Tibial nerve (tissue), 4 donors: ENCODE measurements at regions not wholly inside any gene's neighbourhood (a gene's known extent, or its start where the extent isn't known, plus 50 kb on each side); places are given as distances from the start of the nearest gene placed in this dataset.

ENCODE experiments used
- DNase-seq, 2 donors: peaks; one replicate each; pipeline ENCODE4 v3.0.0-alpha.2; 2019; ENCODE audit warnings: low spot score in 2 of 2
- H3K27ac ChIP-seq, 4 donors: fragments of 200-600 bp; sonication (generic) in 3 of 4; one replicate each; pipeline ENCODE4 v1.5.1; 2017 to 2019; ENCODE audit warnings: mild to moderate bottlenecking in 1 of 4
- H3K27me3 ChIP-seq, 2 donors: fragments of 200-600 bp; sonication (generic) in 1 of 2; one replicate each; pipeline versions ENCODE4 v1.5.1 to v1.6.0; 2017 to 2019
- H3K36me3 ChIP-seq, 3 donors: fragments of 200-600 bp; sonication (generic); one replicate each; pipeline ENCODE4 v1.5.1; 2018 to 2019
- H3K4me1 ChIP-seq, 4 donors: fragments of 200-600 bp; sonication (generic) in 3 of 4; one replicate each; pipeline ENCODE4 v1.5.1; 2017 to 2019
- H3K4me3 ChIP-seq, 4 donors: fragments of 200-600 bp; sonication (generic) in 3 of 4; one replicate each; pipeline ENCODE4 v1.5.1; 2017 to 2019; ENCODE audit warnings: mild to moderate bottlenecking in 1 of 4, moderate library complexity in 1 of 4
- H3K9me3 ChIP-seq, 4 donors: fragments of 200-600 bp; sonication (generic) in 3 of 4; one replicate each; pipeline ENCODE4 v1.5.1; 2017 to 2019
- EP300 ChIP-seq, 2 donors: sonication (generic); formaldehyde crosslinking; IDR thresholded peaks; one replicate each; pipeline ENCODE4 v1.6.1; 2017; ENCODE audit warnings: antibody characterized with exemption in 2 of 2, mild to moderate bottlenecking in 1 of 2
- POLR2A ChIP-seq, 2 donors: fragments of 450-650 bp; IDR thresholded peaks; one replicate each; pipeline ENCODE4 v1.6.1; 2017; ENCODE audit warnings: antibody characterized with exemption in 2 of 2, mild to moderate bottlenecking in 2 of 2, moderate library complexity in 2 of 2
- WGBS, 2 donors: methylation state at CpG; one replicate each; pipeline ENCODE4 v1.1.5; 2018; 5-methylcytosine and 5-hydroxymethylcytosine counted together
- TF ChIP-seq, protein P1 (sequence below), 5 experiments: fragments of 200-600 bp in 3 of 5; fragments of 450-650 bp in 2 of 5; sonication (generic) in 3 of 5; IDR thresholded peaks; one replicate each; pipeline ENCODE4 v1.5.1; 2016 to 2019; ENCODE audit warnings: antibody characterized with exemption in 5 of 5, mild to moderate bottlenecking in 3 of 5, moderate library complexity in 2 of 5

DNA sequence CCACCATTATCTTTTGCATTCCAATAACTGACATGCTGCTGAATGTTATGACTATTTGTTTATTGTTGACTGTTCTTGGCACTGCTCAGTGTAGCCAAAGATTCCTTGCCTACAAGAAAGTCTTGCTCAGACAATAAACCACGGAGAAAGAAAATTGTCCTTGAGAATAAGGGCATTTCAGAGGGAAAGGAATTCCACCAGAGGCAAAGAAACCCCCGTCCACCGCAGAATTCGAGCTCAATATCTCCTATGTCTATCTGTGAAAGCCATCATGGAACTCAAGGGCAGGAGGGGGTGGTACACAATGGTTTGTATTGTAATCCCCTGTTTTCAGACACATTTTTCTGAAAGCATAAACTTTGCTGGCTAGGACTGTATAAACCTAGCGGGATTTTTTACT lies 70.3 kb upstream of the ADAMTS16 start:
- Histone ChIP-seq H3K4me1 (peaks cover 0 to 8% (median 0%) of the 10 kb centered on the region in 4 donors), H3K9me3 (no peaks in the 10 kb centered on the region), H3K4me3 (peak overlapping the region in 1 of 4 donors; percentile 3), H3K36me3 (no peaks in the 10 kb centered on the region), H3K27me3 (no peaks in the 10 kb centered on the region), H3K27ac (peak overlapping the region in 2 of 4 donors; percentile 53 to 69)
- TF ChIP-seq POLR2A (IDR thresholded peaks at IDR 0.05) (no peak), EP300 (IDR thresholded peaks at IDR 0.05) (peak in 1 of 2 donors; percentile 18)
- TF ChIP-seq, protein P1, sequence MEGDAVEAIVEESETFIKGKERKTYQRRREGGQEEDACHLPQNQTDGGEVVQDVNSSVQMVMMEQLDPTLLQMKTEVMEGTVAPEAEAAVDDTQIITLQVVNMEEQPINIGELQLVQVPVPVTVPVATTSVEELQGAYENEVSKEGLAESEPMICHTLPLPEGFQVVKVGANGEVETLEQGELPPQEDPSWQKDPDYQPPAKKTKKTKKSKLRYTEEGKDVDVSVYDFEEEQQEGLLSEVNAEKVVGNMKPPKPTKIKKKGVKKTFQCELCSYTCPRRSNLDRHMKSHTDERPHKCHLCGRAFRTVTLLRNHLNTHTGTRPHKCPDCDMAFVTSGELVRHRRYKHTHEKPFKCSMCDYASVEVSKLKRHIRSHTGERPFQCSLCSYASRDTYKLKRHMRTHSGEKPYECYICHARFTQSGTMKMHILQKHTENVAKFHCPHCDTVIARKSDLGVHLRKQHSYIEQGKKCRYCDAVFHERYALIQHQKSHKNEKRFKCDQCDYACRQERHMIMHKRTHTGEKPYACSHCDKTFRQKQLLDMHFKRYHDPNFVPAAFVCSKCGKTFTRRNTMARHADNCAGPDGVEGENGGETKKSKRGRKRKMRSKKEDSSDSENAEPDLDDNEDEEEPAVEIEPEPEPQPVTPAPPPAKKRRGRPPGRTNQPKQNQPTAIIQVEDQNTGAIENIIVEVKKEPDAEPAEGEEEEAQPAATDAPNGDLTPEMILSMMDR (IDR thresholded peaks at IDR 0.05): no peak
- no peak for DNase-seq
- WGBS, 2 donors: 31 to 36% methylated on average over 5 of the region's 5 CpGs

DNA sequence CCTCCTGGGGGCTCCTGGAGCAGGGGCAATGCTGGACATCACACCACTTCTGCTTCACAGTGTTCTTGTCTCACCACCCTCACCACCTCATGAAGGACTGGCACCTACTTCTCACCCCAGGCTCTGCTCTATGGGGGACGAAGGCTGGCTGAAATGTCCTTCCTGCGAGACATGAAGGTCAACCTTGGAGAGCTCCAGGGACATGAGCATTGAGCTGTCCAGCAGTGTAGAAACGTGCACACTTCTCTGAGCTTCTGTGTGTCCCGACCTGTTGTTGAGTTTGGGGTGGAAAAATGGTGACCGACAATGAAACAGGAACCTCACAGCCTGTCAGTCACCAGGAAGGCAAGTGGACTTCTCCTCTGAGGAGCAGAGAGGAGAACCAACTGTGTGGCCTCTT lies 68.6 kb upstream of the ADAMTS16 start:
- Histone ChIP-seq H3K27ac (no peak overlapping the region), H3K4me3 (no peak overlapping the region), H3K27me3 (no peaks in the 10 kb centered on the region), H3K36me3 (no peaks in the 10 kb centered on the region), H3K4me1 (peaks cover 0 to 3% (median 0%) of the 10 kb centered on the region in 4 donors), H3K9me3 (no peaks in the 10 kb centered on the region)
- 89 to 95% methylated on average over 5 of the region's 5 CpGs for WGBS, 2 donors
- no peak for TF ChIP-seq POLR2A (IDR thresholded peaks at IDR 0.05)
- TF ChIP-seq, protein P1 (IDR thresholded peaks at IDR 0.05): no peak
- no peak for TF ChIP-seq EP300 (IDR thresholded peaks at IDR 0.05)
- DNase-seq: no peak

DNA sequence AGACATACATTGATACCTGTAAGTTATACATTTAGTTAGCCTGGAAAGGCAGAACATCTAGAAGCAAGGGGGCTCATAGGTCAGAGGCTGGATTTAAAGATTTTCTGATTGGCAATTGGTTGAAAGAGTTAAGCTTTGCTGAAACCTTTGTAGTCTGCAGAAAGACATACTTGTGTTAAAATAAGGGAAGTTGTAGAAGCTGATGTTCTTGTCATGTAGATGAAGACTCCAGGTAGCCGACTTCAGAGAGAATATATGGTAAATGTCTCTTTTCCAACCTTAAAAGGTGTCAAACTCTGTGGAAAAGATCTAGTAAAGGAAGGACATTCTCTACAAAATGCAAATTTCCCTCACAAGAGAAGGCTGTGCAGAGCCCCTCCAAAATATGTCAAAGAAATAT lies 62.9 kb upstream of the ADAMTS16 start:
- 80 to 92% methylated on average over 1 of the region's 1 CpG for WGBS, 2 donors
- Histone ChIP-seq H3K4me1 (no peaks in the 10 kb centered on the region), H3K9me3 (no peaks in the 10 kb centered on the region), H3K36me3 (no peaks in the 10 kb centered on the region), H3K4me3 (no peak overlapping the region), H3K27me3 (no peaks in the 10 kb centered on the region), H3K27ac (no peak overlapping the region)
- no peak for DNase-seq
- TF ChIP-seq, protein P1 (IDR thresholded peaks at IDR 0.05): no peak
- TF ChIP-seq EP300 (IDR thresholded peaks at IDR 0.05) (no peak), POLR2A (IDR thresholded peaks at IDR 0.05) (no peak)

DNA sequence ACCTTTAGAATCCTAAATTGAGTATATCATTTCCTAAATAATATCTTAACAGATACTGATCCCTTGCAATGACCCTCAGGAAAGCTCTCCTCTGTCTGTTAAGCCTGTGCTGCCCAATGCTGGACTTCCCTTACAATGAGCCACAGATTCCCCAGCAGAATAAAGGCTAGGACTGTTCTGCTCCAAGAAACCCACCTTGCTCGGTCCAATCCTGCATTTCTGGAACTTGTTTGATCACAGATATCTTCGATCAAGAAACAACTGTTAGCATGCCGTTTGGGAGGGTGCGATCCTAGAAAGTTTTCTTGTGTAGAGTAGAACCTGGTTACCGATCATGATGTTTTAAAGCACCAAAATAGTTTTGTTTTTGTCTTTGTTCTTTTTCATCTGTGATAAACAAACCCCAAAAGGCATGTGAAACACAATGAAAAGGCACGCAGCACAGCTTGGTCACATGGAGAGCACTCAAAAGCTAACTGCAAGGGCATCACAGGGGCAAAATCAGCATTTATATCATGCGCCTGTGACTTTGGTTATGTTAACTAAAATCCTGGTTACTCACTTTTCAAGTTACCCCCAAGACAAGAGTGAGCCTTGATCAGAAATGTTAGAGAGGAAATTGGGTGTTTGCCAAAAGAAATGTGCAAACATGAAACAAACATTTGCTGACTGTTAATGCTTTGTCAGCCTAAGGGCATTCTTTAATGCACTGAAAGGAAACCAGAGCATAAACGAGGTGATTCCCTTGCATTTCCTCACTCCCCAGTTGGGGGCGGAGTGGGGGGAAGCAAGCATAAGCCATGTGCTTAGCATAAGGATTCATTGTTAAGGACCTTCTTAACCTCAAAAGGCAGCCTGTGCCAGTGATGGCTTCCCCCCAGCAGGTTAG lies 61.9 kb upstream of the ADAMTS16 start:
- Histone ChIP-seq H3K4me1 (no peaks in the 10 kb centered on the region), H3K36me3 (no peaks in the 10 kb centered on the region), H3K4me3 (no peak overlapping the region), H3K27me3 (no peaks in the 10 kb centered on the region), H3K9me3 (no peaks in the 10 kb centered on the region), H3K27ac (no peak overlapping the region)
- no peak for DNase-seq
- 53 to 57% methylated on average over 9 of the region's 9 CpGs for WGBS, 2 donors
- TF ChIP-seq, protein P1 (IDR thresholded peaks at IDR 0.05): no peak
- no peak for TF ChIP-seq EP300 (IDR thresholded peaks at IDR 0.05)
- no peak for TF ChIP-seq POLR2A (IDR thresholded peaks at IDR 0.05)

DNA sequence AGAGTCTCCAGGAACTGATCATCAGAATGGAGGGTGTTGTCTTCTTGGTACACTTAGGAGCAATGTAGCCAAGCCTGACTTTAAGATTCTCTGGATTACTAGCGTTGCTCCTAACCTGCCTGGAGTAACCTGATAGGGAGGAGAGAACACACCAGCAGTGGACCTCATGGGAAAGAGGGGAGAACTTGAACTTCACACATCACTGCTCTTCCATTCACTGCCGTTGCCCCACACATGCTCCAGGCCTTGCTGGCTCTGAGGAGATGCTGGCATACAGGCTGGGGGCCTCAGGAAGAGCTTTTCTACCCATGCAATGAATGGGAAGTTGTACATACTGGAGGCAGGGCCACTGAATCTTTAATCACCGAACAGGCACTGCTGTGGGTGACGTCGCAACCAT lies 60.3 kb upstream of the ADAMTS16 start:
- WGBS, 2 donors: 89 to 91% methylated on average over 5 of the region's 5 CpGs
- DNase-seq: no peak
- H3K4me3 ChIP-seq: no peak overlapping the region
- no peaks in the 10 kb centered on the region for H3K27me3 ChIP-seq
- H3K36me3 ChIP-seq: no peaks in the 10 kb centered on the region
- no peaks in the 10 kb centered on the region for H3K9me3 ChIP-seq
- no peak overlapping the region for H3K27ac ChIP-seq
- no peaks in the 10 kb centered on the region for H3K4me1 ChIP-seq
- TF ChIP-seq POLR2A (IDR thresholded peaks at IDR 0.05): no peak
- no peak for TF ChIP-seq EP300 (IDR thresholded peaks at IDR 0.05)
- TF ChIP-seq, protein P1 (IDR thresholded peaks at IDR 0.05): no peak
